Hepatocyte (in vitro differentiated cells): ENCODE measurements at regions not wholly inside any gene's neighbourhood (a gene's known extent, or its start where the extent isn't known, plus 50 kb on each side); places are given as distances from the start of the nearest gene placed in this dataset.
A peak's percentile ranks its signal among the peaks of the same experiment; 100 is the strongest.

Source experiments
- DNase-seq: peaks from one replicate; pipeline ENCODE4 v3.0.0-alpha.2; 2016; ENCODE audit warnings: low spot score
- H2AFZ ChIP-seq: fragments of 200-600 bp; sonication (generic); 2 replicates; pipeline ENCODE4 v1.6.0; 2016; ENCODE audit warnings: antibody characterized with exemption, mild to moderate bottlenecking
- H3K27ac ChIP-seq: fragments of 200-600 bp; sonication (generic); 2 replicates; pipeline ENCODE4 v1.5.1; 2016; ENCODE audit warnings: mild to moderate bottlenecking
- H3K27me3 ChIP-seq: fragments of 200-600 bp; sonication (generic); 2 replicates; pipeline ENCODE4 v1.6.1; 2016
- H3K36me3 ChIP-seq: fragments of 200-600 bp; sonication (generic); replicated peaks from 2 replicates; pipeline ENCODE4 v1.5.1; 2016; ENCODE audit warnings: low read depth; ENCODE audit not compliant: insufficient read depth
- H3K4me1 ChIP-seq: fragments of 200-600 bp; sonication (generic); 2 replicates; pipeline ENCODE4 v1.5.1; 2016; ENCODE audit warnings: mild to moderate bottlenecking, moderate library complexity; ENCODE audit not compliant: insufficient read depth
- H3K4me2 ChIP-seq: fragments of 200-600 bp; sonication (generic); 2 replicates; pipeline ENCODE4 v1.6.0; 2016
- H3K4me3 ChIP-seq: fragments of 200-600 bp; sonication (generic); 2 replicates; pipeline ENCODE4 v1.5.1; 2016; ENCODE audit warnings: mild to moderate bottlenecking
- H3K79me2 ChIP-seq: fragments of 200-600 bp; sonication (generic); 2 replicates; pipeline ENCODE4 v1.6.0; 2017; ENCODE audit warnings: mild to moderate bottlenecking
- H3K9me2 ChIP-seq: fragments of 200-600 bp; sonication (generic); replicated peaks from 2 replicates; pipeline ENCODE4 v1.6.0; 2017; ENCODE audit warnings: mild to moderate bottlenecking; ENCODE audit not compliant: insufficient read depth
- H3K9me3 ChIP-seq: fragments of 200-600 bp; sonication (generic); 2 replicates; pipeline ENCODE4 v1.5.1; 2016; ENCODE audit warnings: low read depth, mild to moderate bottlenecking
- H4K20me1 ChIP-seq: fragments of 200-600 bp; sonication (generic); 2 replicates; pipeline ENCODE4 v1.6.0; 2016; ENCODE audit warnings: mild to moderate bottlenecking; ENCODE audit not compliant: insufficient read depth, poor library complexity, severe bottlenecking
- CTCF ChIP-seq: fragments of 200-600 bp; sonication (generic); IDR thresholded peaks from 2 replicates; pipeline ENCODE4 v1.5.1; 2016; ENCODE audit warnings: antibody characterized with exemption, mild to moderate bottlenecking; ENCODE audit not compliant: poor library complexity
- EZH2 ChIP-seq: fragments of 200-600 bp; sonication (generic); IDR thresholded peaks from 2 replicates; pipeline ENCODE4 v1.6.1; 2016; ENCODE audit warnings: antibody characterized with exemption, mild to moderate bottlenecking, borderline replicate concordance
- EZH2phosphoT487 ChIP-seq: fragments of 200-600 bp; sonication (generic); IDR thresholded peaks from one replicate; pipeline ENCODE4 v1.6.1; 2018; ENCODE audit warnings: antibody characterized with exemption, mild to moderate bottlenecking, low read depth, moderate library complexity; ENCODE audit not compliant: unreplicated experiment, severe bottlenecking
- WGBS: methylation state at CpG from one replicate; pipeline ENCODE4 v1.1.6; 2016; ENCODE audit warnings: low lambda C conversion rate; ENCODE audit errors: missing lambda C conversion rate; 5-methylcytosine and 5-hydroxymethylcytosine counted together

GRCh38 chr5:156178117-156178516 lies 148.8 kb upstream of the SGCD start:
- H3K4me3 ChIP-seq, result no peak overlapping the region
- no peaks in the 10 kb centered on the region for H3K36me3 ChIP-seq
- no peak for DNase-seq
- no peaks in the 10 kb centered on the region for H4K20me1 ChIP-seq
- no peak overlapping the region for H2AFZ ChIP-seq
- no peaks in the 10 kb centered on the region for H3K79me2 ChIP-seq
- H3K27me3 ChIP-seq, result no peaks in the 10 kb centered on the region
- H3K27ac ChIP-seq, result no peak overlapping the region
- H3K9me3 ChIP-seq, result no peaks in the 10 kb centered on the region
- no peak for TF ChIP-seq EZH2
- no peak for TF ChIP-seq EZH2phosphoT487
- TF ChIP-seq CTCF, result no peak
- peaks cover 12% of the 10 kb centered on the region for H3K4me1 ChIP-seq
- 83% methylated on average over 5 of the region's 5 CpGs for WGBS
- H3K9me2 ChIP-seq, result no peaks in the 10 kb centered on the region
- no peak overlapping the region for H3K4me2 ChIP-seq

- peaks cover 12% of the 10 kb centered on the region for H3K4me1 ChIP-seq
- peak; percentile 13 for DNase-seq
- no peaks in the 10 kb centered on the region for H3K79me2 ChIP-seq
- TF ChIP-seq EZH2 (no peak), CTCF (no peak), EZH2phosphoT487 (no peak)
- no peak overlapping the region for H3K4me3 ChIP-seq
- H3K9me3 ChIP-seq, result no peaks in the 10 kb centered on the region
- 48% methylated on average over 1 of the region's 1 CpG for WGBS
- H3K4me2 ChIP-seq, result no peak overlapping the region
- H3K36me3 ChIP-seq, result no peaks in the 10 kb centered on the region
- H4K20me1 ChIP-seq, result no peaks in the 10 kb centered on the region
- peak overlapping the region; percentile 74 for H3K27ac ChIP-seq
- no peaks in the 10 kb centered on the region for H3K27me3 ChIP-seq
- no peak overlapping the region for H2AFZ ChIP-seq
- no peaks in the 10 kb centered on the region for H3K9me2 ChIP-seq
Measured at GRCh38 chr5:156181656-156182055, 145.3 kb upstream of the SGCD start.

GRCh38 chr5:156182174-156182967 lies 144.6 kb upstream of the SGCD start:
- DNase-seq, result no peak
- Histone ChIP-seq H3K79me2 (no peaks in the 10 kb centered on the region), H3K27ac (peak overlapping the region; percentile 74), H3K4me3 (no peak overlapping the region), H3K27me3 (no peaks in the 10 kb centered on the region), H4K20me1 (no peaks in the 10 kb centered on the region), H2AFZ (no peak overlapping the region), H3K9me2 (no peaks in the 10 kb centered on the region), H3K4me1 (peaks cover 12% of the 10 kb centered on the region), H3K9me3 (no peaks in the 10 kb centered on the region), H3K36me3 (no peaks in the 10 kb centered on the region), H3K4me2 (no peak overlapping the region)
- TF ChIP-seq EZH2phosphoT487 (no peak), CTCF (no peak), EZH2 (no peak)
- WGBS, result 85% methylated on average over 4 of the region's 4 CpGs
